ENCODE measurements at regions not wholly inside any gene's neighbourhood (a gene's known extent, or its start where the extent isn't known, plus 50 kb on each side); places are given as distances from the start of the nearest gene placed in this dataset.
"Not testable (repeated sequence)": the region's sequence is repeated elsewhere in the genome, so short reads cannot be mapped to it uniquely, and the experiment has no call there.

GRCh38 chr1:239081947-239082346 lies 304.4 kb upstream of the CHRM3 start:
- H3K27me3 Mint-ChIP-seq; H3K4me3 Mint-ChIP-seq; H3K27ac ChIP-seq (ENCODE audit: low read depth, low read length); H3K36me3 ChIP-seq (ENCODE audit: insufficient read depth, low read length); H3K36me3 Mint-ChIP-seq; H3K4me1 Mint-ChIP-seq; H3K4me1 ChIP-seq (ENCODE audit: insufficient read depth, low read length); H3K27me3 ChIP-seq (ENCODE audit: insufficient read depth, low read length, poor library complexity, severe bottlenecking); DNase-seq; CTCF ChIA-PET; H3K9me3 ChIP-seq (ENCODE audit: low read length); H3K27ac Mint-ChIP-seq; H3K4me3 ChIP-seq (ENCODE audit: low read length); POLR2A ChIA-PET: not testable (repeated sequence)
- H3K9me3 Mint-ChIP-seq = peaks cover 4 to 20% (median 16%) of the 10 kb centered on the region in 5 donors

GRCh38 chr1:239067480-239067879 lies 318.9 kb upstream of the CHRM3 start:
- Mint-ChIP-seq H3K4me3 (no peak overlapping the region), H3K27ac (no peak overlapping the region), H3K36me3 (no peaks in the 10 kb centered on the region), H3K9me3 (peaks cover 0 to 14% (median 1%) of the 10 kb centered on the region in 5 donors), H3K4me1 (no peaks in the 10 kb centered on the region), H3K27me3 (no peaks in the 10 kb centered on the region)
- ChIA-PET POLR2A (no interaction called here), CTCF (no interaction called here)
- Histone ChIP-seq H3K36me3 (ENCODE audit: insufficient read depth, low read length) (no peaks in the 10 kb centered on the region), H3K4me1 (ENCODE audit: insufficient read depth, low read length) (no peaks in the 10 kb centered on the region), H3K27ac (ENCODE audit: low read depth, low read length) (no peak overlapping the region), H3K9me3 (ENCODE audit: low read length) (no peaks in the 10 kb centered on the region), H3K4me3 (ENCODE audit: low read length) (no peak overlapping the region), H3K27me3 (ENCODE audit: insufficient read depth, low read length, poor library complexity, severe bottlenecking) (no peaks in the 10 kb centered on the region)
- no peak for DNase-seq

GRCh38 chr1:239067058-239067457 lies 319.3 kb upstream of the CHRM3 start:
- no peak for DNase-seq
- H3K4me3 ChIP-seq (ENCODE audit: low read length) = no peak overlapping the region
- H3K4me1 ChIP-seq (ENCODE audit: insufficient read depth, low read length) = no peaks in the 10 kb centered on the region
- H3K36me3 Mint-ChIP-seq = no peaks in the 10 kb centered on the region
- H3K4me3 Mint-ChIP-seq = no peak overlapping the region
- no peaks in the 10 kb centered on the region for H3K27me3 Mint-ChIP-seq
- H3K9me3 Mint-ChIP-seq = peaks cover 0 to 14% (median 1%) of the 10 kb centered on the region in 5 donors
- H3K36me3 ChIP-seq (ENCODE audit: insufficient read depth, low read length) = no peaks in the 10 kb centered on the region
- ChIA-PET POLR2A (no interaction called here), CTCF (no interaction called here)
- H3K4me1 Mint-ChIP-seq = no peaks in the 10 kb centered on the region
- H3K27ac Mint-ChIP-seq = no peak overlapping the region
- no peaks in the 10 kb centered on the region for H3K9me3 ChIP-seq (ENCODE audit: low read length)
- no peaks in the 10 kb centered on the region for H3K27me3 ChIP-seq (ENCODE audit: insufficient read depth, low read length, poor library complexity, severe bottlenecking)
- H3K27ac ChIP-seq (ENCODE audit: low read depth, low read length) = no peak overlapping the region

DNA sequence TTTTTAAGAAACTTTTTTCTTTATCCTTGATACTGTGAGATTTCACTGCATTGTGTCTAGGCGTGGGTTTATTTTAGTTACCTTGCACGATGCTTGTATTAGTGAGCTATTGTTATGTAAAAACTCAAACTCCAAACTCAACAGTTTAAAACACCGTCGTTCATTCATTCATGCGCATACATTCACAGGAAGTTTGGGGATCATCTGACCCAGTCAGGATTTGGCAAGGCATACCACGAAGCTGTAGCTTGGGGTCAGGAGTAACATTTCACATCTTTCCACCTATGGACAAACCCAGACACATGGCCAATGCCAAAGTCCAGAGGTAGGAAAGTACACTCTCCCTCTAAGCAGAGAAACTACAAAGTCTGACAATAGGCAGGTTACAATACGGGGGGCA lies 324.6 kb upstream of the CHRM3 start:
- H3K27me3 Mint-ChIP-seq = no peaks in the 10 kb centered on the region
- ChIA-PET CTCF (no interaction called here), POLR2A (no interaction called here)
- H3K4me1 ChIP-seq (ENCODE audit: insufficient read depth, low read length) = no peaks in the 10 kb centered on the region
- H3K27me3 ChIP-seq (ENCODE audit: insufficient read depth, low read length, poor library complexity, severe bottlenecking) = no peaks in the 10 kb centered on the region
- peaks cover 3 to 16% (median 5%) of the 10 kb centered on the region in 5 donors for H3K9me3 Mint-ChIP-seq
- no peaks in the 10 kb centered on the region for H3K4me1 Mint-ChIP-seq
- H3K4me3 Mint-ChIP-seq = no peak overlapping the region
- H3K9me3 ChIP-seq (ENCODE audit: low read length) = no peaks in the 10 kb centered on the region
- no peak overlapping the region for H3K4me3 ChIP-seq (ENCODE audit: low read length)
- H3K36me3 Mint-ChIP-seq = no peaks in the 10 kb centered on the region
- H3K27ac Mint-ChIP-seq = no peak overlapping the region
- H3K27ac ChIP-seq (ENCODE audit: low read depth, low read length) = no peak overlapping the region
- no peaks in the 10 kb centered on the region for H3K36me3 ChIP-seq (ENCODE audit: insufficient read depth, low read length)
- DNase-seq = no peak

DNA sequence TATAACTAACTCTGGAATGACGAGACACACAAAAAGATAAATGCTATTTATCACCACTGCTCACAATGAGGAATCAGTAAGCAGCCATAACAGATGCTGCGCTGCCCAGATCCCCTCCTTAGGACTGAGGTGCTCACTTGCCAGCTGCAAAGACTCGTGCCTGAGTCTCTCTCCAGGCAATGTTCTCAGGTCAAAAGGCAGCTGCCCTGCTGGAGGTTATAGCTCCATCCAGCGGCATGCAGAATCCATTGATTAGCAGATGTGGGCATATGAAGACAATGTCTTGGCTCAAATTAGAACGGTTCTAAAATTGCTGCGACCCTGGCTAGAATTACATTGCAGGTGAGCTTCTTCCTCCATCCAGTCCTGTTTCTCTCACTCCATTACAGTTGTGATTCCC lies 328.2 kb upstream of the CHRM3 start:
- Histone ChIP-seq H3K4me1 (ENCODE audit: insufficient read depth, low read length) (no peaks in the 10 kb centered on the region), H3K4me3 (ENCODE audit: low read length) (no peak overlapping the region), H3K27ac (ENCODE audit: low read depth, low read length) (no peak overlapping the region), H3K27me3 (ENCODE audit: insufficient read depth, low read length, poor library complexity, severe bottlenecking) (no peaks in the 10 kb centered on the region), H3K9me3 (ENCODE audit: low read length) (no peaks in the 10 kb centered on the region), H3K36me3 (ENCODE audit: insufficient read depth, low read length) (no peaks in the 10 kb centered on the region)
- POLR2A ChIA-PET = no interaction called here
- Mint-ChIP-seq H3K4me3 (no peak overlapping the region), H3K9me3 (peaks cover 5 to 30% (median 12%) of the 10 kb centered on the region in 5 donors), H3K27me3 (no peaks in the 10 kb centered on the region), H3K36me3 (peaks cover 0 to 2% (median 0%) of the 10 kb centered on the region in 3 donors), H3K4me1 (no peaks in the 10 kb centered on the region), H3K27ac (no peak overlapping the region)
- CTCF ChIA-PET = no interaction called here
- no peak for DNase-seq

- H3K4me3 ChIP-seq (ENCODE audit: low read length) = no peak overlapping the region
- DNase-seq = no peak
- no peaks in the 10 kb centered on the region for H3K4me1 Mint-ChIP-seq
- CTCF ChIA-PET = no interaction called here
- H3K9me3 Mint-ChIP-seq = peaks cover 5 to 25% (median 12%) of the 10 kb centered on the region in 5 donors
- H3K27ac Mint-ChIP-seq = no peak overlapping the region
- no peak overlapping the region for H3K27ac ChIP-seq (ENCODE audit: low read depth, low read length)
- H3K4me3 Mint-ChIP-seq = no peak overlapping the region
- POLR2A ChIA-PET = no interaction called here
- no peaks in the 10 kb centered on the region for H3K9me3 ChIP-seq (ENCODE audit: low read length)
- peaks cover 0 to 2% (median 0%) of the 10 kb centered on the region in 3 donors for H3K36me3 Mint-ChIP-seq
- H3K27me3 Mint-ChIP-seq = no peaks in the 10 kb centered on the region
- no peaks in the 10 kb centered on the region for H3K4me1 ChIP-seq (ENCODE audit: insufficient read depth, low read length)
- no peaks in the 10 kb centered on the region for H3K36me3 ChIP-seq (ENCODE audit: insufficient read depth, low read length)
- no peaks in the 10 kb centered on the region for H3K27me3 ChIP-seq (ENCODE audit: insufficient read depth, low read length, poor library complexity, severe bottlenecking)
Measured at GRCh38 chr1:239056940-239057339, 329.4 kb upstream of the CHRM3 start.

DNA sequence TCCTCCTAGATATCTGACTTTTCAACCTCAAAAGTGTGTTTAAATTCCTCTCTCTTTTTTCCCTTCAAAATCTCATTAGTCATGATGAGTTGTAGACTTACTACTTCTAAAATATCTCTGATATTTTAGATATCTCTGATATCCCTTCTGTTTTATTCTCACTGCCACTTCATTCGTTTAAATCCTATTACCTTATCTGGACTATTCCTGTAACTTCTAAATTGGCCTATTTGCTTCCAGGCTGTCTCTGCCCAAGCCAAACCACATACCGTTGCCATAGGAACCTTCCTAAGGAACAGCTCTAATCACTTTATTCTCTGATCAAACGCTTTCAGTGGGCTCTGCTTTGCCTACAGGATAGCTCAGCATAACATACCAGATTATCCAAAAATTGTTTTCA lies 333.1 kb upstream of the CHRM3 start:
- H3K36me3 ChIP-seq (ENCODE audit: insufficient read depth, low read length) = no peaks in the 10 kb centered on the region
- POLR2A ChIA-PET = no interaction called here

DNA sequence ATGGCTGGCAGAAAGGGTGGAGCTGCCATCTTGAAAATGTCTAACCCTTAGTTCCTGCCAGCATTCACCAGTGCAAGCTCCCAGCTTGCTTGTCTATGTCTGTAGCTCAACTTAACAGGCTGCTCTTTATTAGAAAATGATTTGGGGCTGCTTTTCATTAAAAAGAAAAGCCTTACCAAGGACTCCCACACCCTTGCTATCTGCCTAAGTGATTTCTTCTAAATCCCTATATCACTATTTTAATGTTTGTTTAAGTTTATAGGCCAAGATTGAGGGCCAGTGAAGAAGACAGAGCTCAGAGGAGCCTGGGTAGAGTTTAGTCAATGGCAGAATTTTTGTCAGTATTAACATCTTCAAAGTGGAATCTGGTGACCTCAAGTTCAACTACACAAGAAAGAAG lies 336.8 kb upstream of the CHRM3 start:
- H3K9me3 ChIP-seq (ENCODE audit: low read length) = no peaks in the 10 kb centered on the region
- no peak overlapping the region for H3K27ac Mint-ChIP-seq
- H3K27ac ChIP-seq (ENCODE audit: low read depth, low read length) = no peak overlapping the region
- peaks cover 2 to 14% (median 5%) of the 10 kb centered on the region in 5 donors for H3K9me3 Mint-ChIP-seq
- H3K27me3 Mint-ChIP-seq = no peaks in the 10 kb centered on the region
- no peaks in the 10 kb centered on the region for H3K4me1 ChIP-seq (ENCODE audit: insufficient read depth, low read length)
- no peaks in the 10 kb centered on the region for H3K4me1 Mint-ChIP-seq
- DNase-seq = no peak
- ChIA-PET CTCF (no interaction called here), POLR2A (no interaction called here)
- no peak overlapping the region for H3K4me3 ChIP-seq (ENCODE audit: low read length)
- H3K36me3 ChIP-seq (ENCODE audit: insufficient read depth, low read length) = no peaks in the 10 kb centered on the region
- H3K4me3 Mint-ChIP-seq = no peak overlapping the region
- H3K36me3 Mint-ChIP-seq = peaks cover 0 to 2% (median 0%) of the 10 kb centered on the region in 3 donors
- no peaks in the 10 kb centered on the region for H3K27me3 ChIP-seq (ENCODE audit: insufficient read depth, low read length, poor library complexity, severe bottlenecking)

More for the DNA sequence above, 333.1 kb upstream of the CHRM3 start:
- H3K27ac ChIP-seq (ENCODE audit: low read depth, low read length) = no peak overlapping the region
- DNase-seq = no peak
- no peaks in the 10 kb centered on the region for H3K4me1 ChIP-seq (ENCODE audit: insufficient read depth, low read length)
- peaks cover 0 to 2% (median 0%) of the 10 kb centered on the region in 3 donors for H3K36me3 Mint-ChIP-seq
- no peak overlapping the region for H3K4me3 Mint-ChIP-seq
- no peaks in the 10 kb centered on the region for H3K27me3 ChIP-seq (ENCODE audit: insufficient read depth, low read length, poor library complexity, severe bottlenecking)
- no peak overlapping the region for H3K4me3 ChIP-seq (ENCODE audit: low read length)
- no peaks in the 10 kb centered on the region for H3K4me1 Mint-ChIP-seq
- CTCF ChIA-PET = no interaction called here
- H3K27ac Mint-ChIP-seq = no peak overlapping the region
- H3K27me3 Mint-ChIP-seq = no peaks in the 10 kb centered on the region
- no peaks in the 10 kb centered on the region for H3K9me3 ChIP-seq (ENCODE audit: low read length)
- peaks cover 2 to 29% (median 9%) of the 10 kb centered on the region in 5 donors for H3K9me3 Mint-ChIP-seq

- Histone ChIP-seq H3K9me3 (ENCODE audit: low read length) (no peaks in the 10 kb centered on the region), H3K27me3 (ENCODE audit: insufficient read depth, low read length, poor library complexity, severe bottlenecking) (no peaks in the 10 kb centered on the region), H3K4me1 (ENCODE audit: insufficient read depth, low read length) (no peaks in the 10 kb centered on the region), H3K27ac (ENCODE audit: low read depth, low read length) (no peak overlapping the region), H3K4me3 (ENCODE audit: low read length) (no peak overlapping the region), H3K36me3 (ENCODE audit: insufficient read depth, low read length) (no peaks in the 10 kb centered on the region)
- Mint-ChIP-seq H3K4me1 (no peaks in the 10 kb centered on the region), H3K4me3 (no peak overlapping the region), H3K27ac (no peak overlapping the region), H3K36me3 (no peaks in the 10 kb centered on the region), H3K27me3 (no peaks in the 10 kb centered on the region), H3K9me3 (peaks cover under 1 to 12% (median 8%) of the 10 kb centered on the region in 5 donors)
- DNase-seq = no peak
- POLR2A ChIA-PET = no interaction called here
- CTCF ChIA-PET = no interaction called here
Measured at GRCh38 chr1:239044829-239045228, 341.5 kb upstream of the CHRM3 start.
